Thyroid gland (tissue), 4 donors: ENCODE measurements at regions not wholly inside any gene's neighbourhood (a gene's known extent, or its start where the extent isn't known, plus 50 kb on each side); places are given as distances from the start of the nearest gene placed in this dataset.

Experiments used
- DNase-seq, 2 donors: peaks; one replicate each; pipeline ENCODE4 v3.0.0-alpha.2; 2019
- H3K27ac ChIP-seq, 3 donors: fragments of 200-600 bp; sonication (generic); 1 replicate in 2 of 3; 2 replicates in 1 of 3; pipeline ENCODE4 v1.5.1; 2016 to 2019; ENCODE audit warnings: mild to moderate bottlenecking in 1 of 3, moderate library complexity in 1 of 3
- H3K27me3 ChIP-seq: fragments of 200-600 bp; sonication (generic); one replicate; pipeline ENCODE4 v1.5.1; 2019
- H3K36me3 ChIP-seq, 2 donors: fragments of 200-600 bp; sonication (generic); one replicate each; pipeline ENCODE4 v1.5.1; 2016 to 2019
- H3K4me1 ChIP-seq, 2 donors: fragments of 200-600 bp; sonication (generic); one replicate each; pipeline ENCODE4 v1.5.1; 2017 to 2019
- H3K4me3 ChIP-seq, 3 donors: fragments of 200-600 bp; sonication (generic); replicated peaks in 1 of 3; 1 replicate in 2 of 3; 2 replicates in 1 of 3; pipeline ENCODE4 v1.5.1; 2016; ENCODE audit warnings: mild to moderate bottlenecking in 1 of 3
- H3K9me3 ChIP-seq: fragments of 200-600 bp; sonication (generic); one replicate; pipeline ENCODE4 v1.5.1; 2017
- POLR2A ChIP-seq, 2 donors: fragments of 450-650 bp; IDR thresholded peaks; one replicate each; pipeline ENCODE4 v1.6.1; 2017; ENCODE audit warnings: antibody characterized with exemption in 2 of 2, mild to moderate bottlenecking in 2 of 2, moderate library complexity in 1 of 2
- WGBS, 2 donors: methylation state at CpG; one replicate each; pipeline ENCODE4 v1.1.5; 2017; 5-methylcytosine and 5-hydroxymethylcytosine counted together
- intact Hi-C: fragments of 100-400 bp; cut with DNase I; formaldehyde crosslinking; loops from one replicate; pipeline ENCODE4 v1.15.1; 2023
- TF ChIP-seq, protein P1 (sequence below), 6 experiments: fragments of 200-600 bp in 3 of 6; fragments of 450-650 bp in 3 of 6; sonication (generic) in 3 of 6; IDR thresholded peaks; one replicate each; pipeline ENCODE4 v1.5.1; 2016 to 2019; ENCODE audit warnings: antibody characterized with exemption in 6 of 6, mild to moderate bottlenecking in 2 of 6, inconsistent platforms in 1 of 6, moderate library complexity in 1 of 6

DNA sequence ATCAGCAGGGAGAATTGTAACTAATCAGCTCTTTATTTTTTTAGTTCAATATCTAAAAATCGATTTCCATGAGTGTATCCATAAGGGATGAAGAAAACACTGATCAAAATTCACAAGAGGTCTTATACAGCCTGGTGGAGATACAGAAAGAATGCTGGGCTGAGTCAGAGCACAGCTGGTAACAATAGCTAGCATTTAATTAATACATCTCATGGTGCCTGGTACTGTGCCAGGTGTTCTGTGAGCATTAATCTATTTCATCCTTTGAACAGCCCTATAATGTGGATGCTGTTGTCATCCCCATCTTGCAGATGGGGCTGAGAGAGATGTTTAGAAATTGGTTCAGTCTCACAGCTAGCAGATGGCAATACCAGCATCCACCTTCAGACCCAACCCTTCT is 250.9 kb upstream of the RPS6KA3 start:
- DNase-seq, result no peak
- no peaks in the 10 kb centered on the region for H3K4me1 ChIP-seq
- no peaks in the 10 kb centered on the region for H3K36me3 ChIP-seq
- 94 to 100% methylated on average over 1 of the region's 1 CpG for WGBS, 2 donors
- intact Hi-C loops, result no loop called here
- no peak overlapping the region for H3K27ac ChIP-seq
- TF ChIP-seq POLR2A (IDR thresholded peaks at IDR 0.05), result no peak
- TF ChIP-seq, protein P1, sequence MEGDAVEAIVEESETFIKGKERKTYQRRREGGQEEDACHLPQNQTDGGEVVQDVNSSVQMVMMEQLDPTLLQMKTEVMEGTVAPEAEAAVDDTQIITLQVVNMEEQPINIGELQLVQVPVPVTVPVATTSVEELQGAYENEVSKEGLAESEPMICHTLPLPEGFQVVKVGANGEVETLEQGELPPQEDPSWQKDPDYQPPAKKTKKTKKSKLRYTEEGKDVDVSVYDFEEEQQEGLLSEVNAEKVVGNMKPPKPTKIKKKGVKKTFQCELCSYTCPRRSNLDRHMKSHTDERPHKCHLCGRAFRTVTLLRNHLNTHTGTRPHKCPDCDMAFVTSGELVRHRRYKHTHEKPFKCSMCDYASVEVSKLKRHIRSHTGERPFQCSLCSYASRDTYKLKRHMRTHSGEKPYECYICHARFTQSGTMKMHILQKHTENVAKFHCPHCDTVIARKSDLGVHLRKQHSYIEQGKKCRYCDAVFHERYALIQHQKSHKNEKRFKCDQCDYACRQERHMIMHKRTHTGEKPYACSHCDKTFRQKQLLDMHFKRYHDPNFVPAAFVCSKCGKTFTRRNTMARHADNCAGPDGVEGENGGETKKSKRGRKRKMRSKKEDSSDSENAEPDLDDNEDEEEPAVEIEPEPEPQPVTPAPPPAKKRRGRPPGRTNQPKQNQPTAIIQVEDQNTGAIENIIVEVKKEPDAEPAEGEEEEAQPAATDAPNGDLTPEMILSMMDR (IDR thresholded peaks at IDR 0.05), result no peak
- no peaks in the 10 kb centered on the region for H3K27me3 ChIP-seq
- no peak overlapping the region for H3K4me3 ChIP-seq
- H3K9me3 ChIP-seq, result no peaks in the 10 kb centered on the region

DNA sequence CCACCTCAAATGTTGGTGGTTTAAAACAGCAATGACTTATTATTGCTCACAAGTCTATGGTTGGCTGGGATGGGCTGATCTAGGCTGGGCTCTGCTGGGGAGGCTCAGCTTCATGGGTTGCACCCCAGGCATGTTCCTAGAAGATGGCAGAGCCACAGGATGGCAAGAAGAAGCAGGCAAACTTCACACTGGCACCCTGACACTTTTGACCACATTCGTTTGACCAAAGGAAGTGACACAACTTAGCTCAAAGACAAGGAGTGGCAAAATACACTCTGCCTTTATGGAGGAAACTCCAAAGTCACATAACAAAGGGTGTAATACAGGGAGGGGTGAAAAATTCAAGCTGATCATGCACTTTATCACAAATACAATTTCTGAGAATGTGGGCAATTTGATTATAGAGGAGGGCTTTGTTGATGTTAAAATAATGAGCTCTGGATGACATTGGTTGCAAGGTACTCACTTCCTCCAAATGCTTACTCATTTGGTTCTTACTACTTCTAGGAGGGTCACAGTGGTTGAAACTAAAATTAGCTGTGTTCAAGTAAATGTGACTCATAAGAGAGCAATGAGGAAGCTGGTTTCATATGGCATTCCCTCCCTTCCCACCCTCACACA is 249.2 kb upstream of the RPS6KA3 start:
- WGBS, 2 donors, result 56% methylated on average over 1 of the region's 1 CpG; no CpG with 5 or more reads in 1 of the 2 donors
- no peaks in the 10 kb centered on the region for H3K27me3 ChIP-seq
- H3K9me3 ChIP-seq, result no peaks in the 10 kb centered on the region
- no peak overlapping the region for H3K4me3 ChIP-seq
- no peak for DNase-seq
- intact Hi-C loops, result no loop called here
- H3K36me3 ChIP-seq, result no peaks in the 10 kb centered on the region
- H3K4me1 ChIP-seq, result no peaks in the 10 kb centered on the region
- no peak for TF ChIP-seq POLR2A (IDR thresholded peaks at IDR 0.05)
- TF ChIP-seq, protein P1 (IDR thresholded peaks at IDR 0.05), result no peak
- H3K27ac ChIP-seq, result no peak overlapping the region

DNA sequence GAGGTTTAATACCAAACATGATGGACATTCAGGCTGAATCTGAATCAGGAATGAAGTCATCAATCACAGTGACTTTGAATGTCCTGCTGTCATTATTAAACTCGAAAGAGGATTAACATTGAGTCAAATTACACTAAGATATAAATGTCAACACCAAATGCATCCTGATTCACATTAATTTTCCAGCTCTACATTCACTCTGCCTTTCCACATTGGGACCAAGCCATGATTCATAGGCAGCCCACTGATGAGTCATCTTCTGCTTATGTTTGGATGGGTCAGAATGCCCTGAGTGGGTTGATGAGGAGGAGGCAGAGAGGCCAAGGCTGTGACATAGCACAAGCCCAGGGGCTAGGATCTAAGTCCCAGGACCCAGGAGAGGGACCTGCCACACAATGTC is 247.6 kb upstream of the RPS6KA3 start:
- H3K9me3 ChIP-seq, result no peaks in the 10 kb centered on the region
- no peaks in the 10 kb centered on the region for H3K36me3 ChIP-seq
- TF ChIP-seq POLR2A (IDR thresholded peaks at IDR 0.05), result no peak
- TF ChIP-seq, protein P1 (IDR thresholded peaks at IDR 0.05), result no peak
- intact Hi-C loops, result no loop called here
- H3K4me3 ChIP-seq, result no peak overlapping the region
- 36 to 63% methylated on average over 1 of the region's 1 CpG for WGBS, 2 donors
- H3K27ac ChIP-seq, result no peak overlapping the region
- no peaks in the 10 kb centered on the region for H3K4me1 ChIP-seq
- H3K27me3 ChIP-seq, result no peaks in the 10 kb centered on the region
- no peak for DNase-seq

DNA sequence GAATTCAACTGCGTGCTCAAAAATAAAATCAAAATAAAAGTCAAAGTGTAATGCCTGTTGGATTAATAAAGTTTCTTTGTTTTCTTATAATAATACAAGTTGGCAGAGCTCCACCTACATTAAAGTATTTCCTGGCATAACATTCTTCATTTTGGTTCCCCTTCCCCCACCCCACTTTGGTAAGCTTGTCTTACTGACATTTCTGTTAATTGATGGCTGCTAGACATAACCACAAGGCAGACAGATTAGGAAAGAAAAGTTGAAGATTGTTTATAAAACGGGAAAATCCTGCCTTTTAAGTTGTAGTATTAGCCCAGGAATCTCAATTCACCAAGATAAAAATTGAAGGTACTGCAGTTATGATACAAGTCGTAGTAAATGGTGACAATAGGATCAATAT is 246.5 kb upstream of the RPS6KA3 start:
- 71 to 84% methylated on average over 3 of the region's 3 CpGs for WGBS, 2 donors
- Histone ChIP-seq H3K9me3 (no peaks in the 10 kb centered on the region), H3K27ac (no peak overlapping the region), H3K4me3 (no peak overlapping the region), H3K36me3 (no peaks in the 10 kb centered on the region), H3K4me1 (no peaks in the 10 kb centered on the region), H3K27me3 (no peaks in the 10 kb centered on the region)
- intact Hi-C loops, result no loop called here
- DNase-seq, result no peak
- TF ChIP-seq, protein P1 (IDR thresholded peaks at IDR 0.05), result no peak
- no peak for TF ChIP-seq POLR2A (IDR thresholded peaks at IDR 0.05)

DNA sequence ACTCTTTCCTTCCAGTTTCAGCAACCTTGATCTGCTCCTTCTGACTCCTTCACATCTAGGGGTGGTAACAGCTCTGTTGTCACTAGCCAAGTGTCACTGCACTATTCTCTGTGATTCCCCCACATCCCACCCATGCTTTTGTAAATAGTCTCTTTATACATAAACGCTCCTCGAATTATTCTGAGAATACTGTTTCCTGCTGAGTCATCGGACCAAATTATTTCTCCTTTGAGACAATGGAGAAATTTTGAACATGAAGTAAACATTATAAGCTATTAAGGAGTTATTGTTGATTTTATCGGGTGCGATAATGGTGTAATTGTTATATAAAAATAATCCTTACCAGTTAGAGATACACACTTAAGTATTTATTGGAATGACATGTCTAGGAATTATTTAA is 245.1 kb upstream of the RPS6KA3 start:
- intact Hi-C loops, result no loop called here
- H3K27ac ChIP-seq, result no peak overlapping the region
- H3K36me3 ChIP-seq, result no peaks in the 10 kb centered on the region
- DNase-seq, result no peak
- H3K27me3 ChIP-seq, result no peaks in the 10 kb centered on the region
- TF ChIP-seq, protein P1 (IDR thresholded peaks at IDR 0.05), result no peak
- TF ChIP-seq POLR2A (IDR thresholded peaks at IDR 0.05), result no peak
- no peak overlapping the region for H3K4me3 ChIP-seq
- no peaks in the 10 kb centered on the region for H3K4me1 ChIP-seq
- WGBS, 2 donors, result 83 to 87% methylated on average over 5 of the region's 5 CpGs
- no peaks in the 10 kb centered on the region for H3K9me3 ChIP-seq
